HG03108 (cell line): ENCODE measurements at regions not wholly inside any gene's neighbourhood (a gene's known extent, or its start where the extent isn't known, plus 50 kb on each side); places are given as distances from the start of the nearest gene placed in this dataset.

Experiments used
- ATAC-seq: cut with Tn5 transposase; IDR thresholded peaks from one replicate; pipeline ENCODE4 v1.9.1; 2021; ENCODE audit warnings: moderate library complexity; ENCODE audit not compliant: unreplicated experiment

DNA sequence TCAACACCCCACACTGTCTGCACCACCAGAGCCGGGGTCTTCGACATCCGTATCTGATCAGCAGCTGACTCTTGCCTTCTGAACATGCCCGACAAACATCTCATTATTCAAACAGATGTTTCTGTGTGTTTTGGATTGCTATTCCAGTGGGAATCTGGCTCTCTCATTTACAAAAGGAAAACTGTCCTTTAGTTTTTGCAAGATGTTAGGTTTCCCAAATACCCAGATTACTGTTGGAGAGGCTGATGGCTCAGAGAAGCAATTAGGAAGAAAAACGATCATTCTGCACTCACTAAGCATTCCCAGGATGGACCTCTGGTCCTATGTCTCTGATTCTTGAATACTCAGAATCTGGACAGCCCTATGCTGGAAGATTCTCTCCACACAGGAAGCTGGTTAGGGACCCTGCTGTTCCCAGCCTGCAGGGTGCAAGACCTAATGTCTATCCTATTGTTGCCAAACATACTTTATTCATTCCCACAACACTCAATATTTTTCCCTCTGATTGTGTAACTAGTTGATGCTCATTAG is 532.9 kb downstream of the CDH26 start:
- ATAC-seq = no peak

DNA sequence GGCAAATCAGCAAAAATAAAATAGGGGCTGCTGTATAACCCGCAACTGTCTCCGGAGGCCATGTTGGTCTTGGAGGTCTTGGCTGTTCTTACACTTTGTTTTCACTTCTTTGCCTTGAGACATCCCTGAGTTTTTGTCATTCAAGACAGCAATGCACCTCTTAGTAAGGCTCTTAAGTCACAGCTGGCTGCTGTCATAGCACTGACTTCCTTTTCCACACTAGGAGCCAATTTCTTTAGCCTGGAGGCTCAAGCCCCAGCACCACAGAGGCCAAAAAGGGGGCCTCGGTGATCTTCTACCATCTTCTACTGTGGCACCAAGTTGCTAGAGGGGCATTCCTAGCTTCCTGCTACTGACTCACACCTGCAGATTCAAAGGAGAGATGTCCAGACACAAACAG is 536.3 kb downstream of the CDH26 start:
- ATAC-seq = no peak

DNA sequence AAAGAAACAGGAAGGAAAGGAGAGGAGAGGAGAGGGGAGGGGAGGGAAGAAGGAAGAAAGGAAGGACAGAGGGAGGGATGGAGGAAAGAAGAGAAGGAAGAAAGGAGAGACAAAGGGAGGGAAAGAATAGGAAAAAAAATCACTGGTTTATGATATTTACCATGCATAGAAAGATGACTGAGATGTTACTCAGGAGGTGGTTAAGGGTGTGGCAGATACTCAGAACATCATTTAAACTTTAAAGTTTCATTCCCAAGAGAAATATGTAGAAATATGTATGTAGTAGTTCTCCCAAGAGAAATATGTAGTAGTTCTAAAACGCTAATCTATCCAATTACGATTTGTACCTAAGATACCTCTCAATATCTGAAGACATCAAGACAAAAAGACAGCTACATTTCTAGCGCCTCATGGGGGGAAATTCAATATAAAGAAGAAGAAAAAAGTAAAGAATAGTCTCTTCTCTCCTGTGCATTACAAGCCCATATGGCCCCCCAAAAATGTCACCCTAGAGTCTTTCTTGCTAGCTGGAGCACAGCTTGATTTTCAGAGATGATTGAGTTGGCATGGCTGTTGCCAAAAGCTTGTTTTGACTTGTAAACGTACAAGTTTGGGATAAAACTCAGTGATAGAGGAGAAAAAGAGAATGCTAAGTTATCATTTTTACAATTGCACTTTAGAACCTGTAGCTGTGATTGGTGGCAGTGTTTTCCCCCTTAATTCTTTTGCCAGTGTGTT is 539.2 kb downstream of the CDH26 start:
- no peak for ATAC-seq

DNA sequence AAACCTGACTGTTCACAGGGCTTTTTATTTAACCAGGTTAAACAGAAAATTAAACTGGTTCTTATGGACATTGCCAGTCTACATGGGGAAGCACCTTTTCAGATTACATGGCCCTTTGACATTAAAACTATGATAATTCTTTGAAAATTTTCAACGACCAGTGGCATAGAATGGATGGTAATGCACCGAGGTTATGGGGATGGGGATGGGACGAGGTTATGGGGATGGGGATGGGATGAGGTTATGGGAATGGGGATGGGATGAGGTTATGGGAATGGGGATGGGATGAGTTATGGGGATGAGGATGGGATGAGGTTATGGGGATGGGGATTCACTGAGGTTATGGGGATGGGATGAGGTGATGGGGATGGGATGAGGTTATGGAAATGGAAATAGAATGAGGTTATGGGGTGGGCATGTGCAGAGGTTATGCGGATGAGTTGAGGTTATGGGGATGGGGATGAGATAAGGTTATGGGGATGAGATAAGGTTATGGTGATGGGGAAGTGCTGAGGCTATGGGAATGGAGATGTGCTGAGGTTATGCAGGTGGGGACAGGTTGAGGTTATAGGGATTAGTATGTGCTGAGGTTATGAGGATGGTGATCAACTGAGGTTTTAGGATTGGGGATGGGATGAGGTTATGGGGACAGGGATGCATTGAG is 541.9 kb downstream of the CDH26 start:
- ATAC-seq = no peak

DNA sequence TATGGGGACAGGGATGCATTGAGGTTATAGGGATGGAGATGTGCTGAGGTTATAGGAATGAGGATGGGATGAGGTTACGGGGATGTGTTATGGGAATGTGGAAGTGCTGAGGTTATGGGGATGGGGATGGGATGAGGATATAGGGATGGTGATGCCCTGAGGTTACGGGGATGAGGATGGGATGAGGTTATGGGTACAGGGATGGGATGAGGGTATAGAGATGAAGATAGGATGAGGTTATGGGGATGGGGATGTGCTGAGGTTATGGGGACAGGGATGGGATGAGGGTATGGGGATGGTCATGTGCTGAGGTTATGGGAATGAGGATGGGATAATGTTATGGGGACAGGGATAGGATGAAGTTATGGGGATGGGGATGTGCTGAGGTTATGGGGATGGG is 542.8 kb downstream of the CDH26 start:
- ATAC-seq = no peak

DNA sequence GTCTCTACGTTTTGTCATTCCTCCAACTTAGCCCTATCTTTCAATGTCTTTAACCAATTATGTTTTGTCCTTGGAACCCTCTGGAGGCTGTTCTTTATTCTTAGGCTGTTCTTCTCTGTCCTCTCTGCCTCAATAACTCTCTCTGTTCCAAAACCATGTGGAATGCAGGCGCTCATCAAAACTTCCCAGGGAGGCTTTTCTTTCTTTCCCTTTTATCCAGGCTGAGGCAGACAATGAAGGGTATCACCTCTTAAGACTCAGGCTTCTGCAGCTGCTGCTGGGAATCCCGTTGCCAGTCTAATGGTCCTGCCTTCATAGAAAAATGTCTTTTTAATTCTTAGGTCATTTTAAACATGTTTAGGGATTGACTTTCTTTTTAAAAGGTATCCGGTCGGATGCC is 544.7 kb downstream of the CDH26 start:
- no peak for ATAC-seq

DNA sequence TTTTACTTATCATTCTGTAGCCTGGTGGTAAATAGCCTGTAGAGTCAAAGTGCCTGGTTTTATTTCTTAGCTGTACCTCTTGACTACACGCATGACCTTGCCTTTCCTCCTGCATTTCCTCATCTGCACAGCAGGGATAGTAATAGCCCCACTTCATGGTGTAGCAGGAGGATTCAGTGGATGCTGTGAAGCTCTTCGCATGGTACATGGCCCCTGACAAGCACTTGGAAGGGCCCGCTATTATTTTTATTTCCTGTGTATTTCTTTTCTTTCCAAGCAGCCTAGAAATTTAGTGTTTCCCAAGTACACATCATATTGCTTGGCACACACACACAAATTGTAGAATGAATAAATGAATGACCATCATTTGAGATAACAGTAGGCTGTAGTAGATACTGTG is 547.2 kb downstream of the CDH26 start:
- ATAC-seq = no peak

DNA sequence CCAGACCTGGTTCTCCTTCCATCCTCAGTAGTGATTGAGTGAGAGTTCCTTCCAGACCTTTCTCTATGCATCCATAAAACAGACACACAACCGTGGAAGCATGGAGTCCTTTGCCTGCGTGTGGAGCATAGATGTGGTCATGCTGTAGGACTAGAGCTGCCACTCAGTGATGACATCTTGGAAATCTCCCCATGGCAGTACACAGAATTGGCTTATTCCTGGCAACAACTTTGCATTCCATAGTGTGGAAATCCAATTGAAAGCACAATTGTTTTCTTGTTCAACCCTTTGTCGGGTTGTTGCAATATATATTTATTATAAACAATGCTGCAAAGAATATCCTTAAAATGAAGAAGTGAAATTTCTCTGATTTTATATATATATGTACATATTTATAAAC is 547.8 kb downstream of the CDH26 start:
- no peak for ATAC-seq

DNA sequence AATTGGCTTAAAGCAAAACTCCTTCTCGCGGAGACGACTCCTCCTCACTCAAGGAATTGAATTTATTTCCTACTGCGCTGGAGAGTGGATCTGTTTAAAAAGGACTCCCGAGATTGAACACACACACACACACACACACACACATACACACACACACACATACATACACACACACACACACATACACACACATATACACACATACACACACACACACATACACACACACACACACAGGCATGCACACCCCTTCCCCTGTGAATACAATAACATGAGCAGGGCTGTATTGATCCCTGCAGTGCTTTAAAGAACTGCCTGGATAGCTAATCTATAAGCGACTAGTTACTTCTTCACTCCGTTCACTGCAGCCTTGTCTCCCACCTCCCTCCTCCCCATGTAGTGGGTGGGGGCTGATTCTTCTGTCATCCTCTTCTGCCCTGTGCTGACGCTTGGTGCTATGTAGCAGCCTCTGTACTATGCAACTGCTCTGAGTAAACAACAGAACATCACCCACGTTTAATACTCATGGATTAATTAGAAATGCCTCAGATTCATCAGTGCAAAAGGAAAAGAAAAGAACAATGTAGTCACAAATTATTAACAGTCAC is 549.0 kb downstream of the CDH26 start:
- no peak for ATAC-seq

DNA sequence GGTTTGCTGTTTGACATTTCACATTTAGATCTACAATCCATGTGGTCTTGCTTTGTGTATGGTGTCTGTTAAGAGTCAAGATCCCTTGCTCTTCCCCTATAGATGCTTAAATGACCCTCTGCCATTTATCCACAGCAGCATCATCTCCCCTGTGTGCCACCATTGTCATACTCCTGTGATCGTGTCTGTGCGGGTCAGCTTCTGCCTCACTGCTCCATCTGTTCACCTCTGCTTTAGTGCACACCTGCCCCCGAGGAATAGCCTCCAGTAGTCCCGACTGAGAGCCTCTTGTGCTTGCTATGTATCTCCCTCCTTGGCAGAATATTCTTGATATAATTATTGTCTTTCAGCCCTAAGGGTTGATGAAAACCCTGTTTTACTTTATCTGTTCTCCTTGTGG is 551.2 kb downstream of the CDH26 start:
- ATAC-seq = no peak

DNA sequence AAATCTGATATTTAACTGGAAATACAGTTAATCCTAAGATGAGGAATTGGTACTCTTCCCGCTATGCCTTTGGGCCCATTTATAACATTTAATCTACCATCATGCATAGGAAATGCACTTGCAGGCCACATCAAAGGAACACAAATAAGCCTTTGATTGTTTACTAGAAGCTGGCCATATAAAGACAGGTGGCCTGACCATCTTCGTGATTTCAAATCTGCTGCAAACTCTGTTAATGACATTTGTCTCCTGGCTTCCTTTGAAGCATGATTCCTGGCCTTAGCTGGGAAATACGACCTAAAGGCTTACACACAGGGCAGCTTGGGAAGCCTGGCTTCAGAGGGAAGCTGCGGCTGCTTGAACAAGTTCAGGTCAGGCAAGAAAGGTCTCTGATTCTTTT is 552.1 kb downstream of the CDH26 start:
- no peak for ATAC-seq

DNA sequence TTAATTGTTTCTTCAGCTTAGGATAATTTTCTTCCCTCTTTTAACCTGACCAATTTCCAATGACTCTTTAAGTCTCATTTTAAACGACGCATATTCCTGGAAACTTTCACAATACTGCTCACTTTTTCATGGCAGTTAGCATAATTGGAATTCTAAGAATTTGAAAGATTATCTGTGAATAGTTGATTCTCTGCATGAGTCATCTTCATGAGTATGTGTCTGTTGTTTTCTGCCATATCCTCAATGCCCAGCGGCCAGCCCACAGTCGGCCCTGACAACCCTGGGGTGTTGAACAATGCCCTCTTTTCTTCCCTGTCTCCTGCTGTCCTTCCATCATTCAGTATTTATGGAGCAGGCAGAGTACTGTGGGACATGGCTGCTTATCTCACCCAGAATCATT is 554.2 kb downstream of the CDH26 start:
- no peak for ATAC-seq

DNA sequence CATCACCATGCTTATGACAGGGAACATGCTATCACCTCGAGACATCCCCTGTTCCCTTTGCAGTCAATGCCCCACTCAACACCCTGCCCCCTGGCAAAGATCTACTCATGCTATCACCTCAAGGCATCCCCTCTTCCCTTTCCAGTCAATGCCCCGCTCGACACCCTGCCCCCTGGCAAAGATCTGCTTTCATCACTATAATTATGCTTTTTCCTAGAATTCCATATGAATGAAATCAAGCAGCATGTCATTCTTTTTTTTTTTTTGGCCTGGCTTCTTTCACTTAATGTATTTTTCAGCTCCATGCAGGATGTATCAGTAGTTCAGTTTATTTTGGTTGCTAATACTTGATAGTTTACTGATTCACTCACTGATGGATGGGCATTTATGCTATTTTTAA is 554.9 kb downstream of the CDH26 start:
- ATAC-seq = no peak

DNA sequence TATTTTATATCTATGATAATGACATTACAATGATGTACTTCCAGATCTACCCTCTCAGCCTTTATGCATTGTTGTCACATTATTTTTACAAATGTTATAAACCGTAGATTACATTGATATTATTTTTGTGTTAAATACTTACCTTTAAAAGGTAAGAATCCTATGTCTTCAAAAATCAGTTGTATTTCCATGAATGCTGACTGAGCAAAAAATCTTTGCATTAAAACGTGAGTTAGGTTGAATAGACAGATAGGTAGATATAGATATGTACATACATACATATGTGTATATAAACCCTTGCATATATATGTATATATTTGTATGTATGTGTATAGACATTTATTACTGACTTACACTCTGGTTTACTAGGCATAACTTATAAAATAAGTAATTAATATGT is 558.2 kb downstream of the CDH26 start:
- no peak for ATAC-seq

DNA sequence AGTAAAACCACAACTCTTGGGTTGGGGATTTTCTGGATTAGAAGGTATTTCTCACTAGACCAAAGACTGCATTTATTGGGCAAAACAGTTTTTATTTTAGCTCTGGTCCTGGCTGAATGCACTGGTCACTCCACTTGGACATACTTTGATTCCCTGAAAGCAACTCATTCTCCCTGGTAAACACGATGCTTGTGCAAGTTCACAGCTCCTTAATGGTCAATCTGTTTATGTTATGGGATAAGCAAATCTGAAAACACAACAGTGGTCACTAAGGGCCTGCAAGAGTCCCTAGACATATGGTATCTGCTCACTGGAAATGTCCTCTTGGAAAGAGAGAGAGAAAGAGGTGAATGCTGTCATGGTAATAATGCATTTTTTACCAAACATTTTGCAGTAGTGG is 559.8 kb downstream of the CDH26 start:
- ATAC-seq = no peak

DNA sequence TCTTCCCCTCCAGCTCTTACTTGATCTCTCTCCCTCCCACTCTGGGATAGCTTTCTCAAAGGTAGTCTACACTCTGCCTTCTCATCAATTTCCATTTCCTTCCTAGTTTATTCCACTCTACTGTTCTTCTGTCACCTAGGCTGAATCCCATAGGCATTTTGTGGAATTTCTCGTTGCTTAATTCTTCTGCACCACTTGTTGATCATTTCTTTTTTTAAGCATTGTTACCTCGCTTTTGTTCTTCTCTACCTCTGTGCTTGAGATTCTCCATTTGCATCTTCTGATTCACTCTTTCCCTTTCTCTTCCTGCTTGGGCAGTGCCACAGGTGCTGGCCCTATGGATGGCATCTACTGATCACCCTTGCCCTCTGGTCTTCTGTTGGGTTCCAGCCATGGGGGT is 567.2 kb downstream of the CDH26 start:
- ATAC-seq = no peak

DNA sequence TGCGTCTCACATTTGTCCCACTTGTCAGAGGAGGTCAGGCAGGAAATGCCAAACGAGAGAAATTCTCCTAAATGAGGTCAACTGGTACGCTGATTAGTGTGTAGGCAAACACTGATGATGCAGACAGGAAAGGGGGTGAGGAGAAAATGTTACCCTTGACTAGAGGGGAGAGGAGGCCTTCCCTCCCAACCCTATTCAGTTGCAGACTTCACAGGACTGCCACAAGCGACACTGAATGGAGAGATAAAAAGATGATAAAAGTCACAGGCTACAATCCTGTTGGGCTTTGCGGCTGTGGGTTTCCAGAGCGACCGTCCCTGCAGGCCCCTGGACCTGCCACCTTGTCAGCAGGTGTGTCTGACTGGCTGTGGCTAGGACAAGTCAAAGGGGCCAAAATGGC is 569.4 kb downstream of the CDH26 start:
- no peak for ATAC-seq

DNA sequence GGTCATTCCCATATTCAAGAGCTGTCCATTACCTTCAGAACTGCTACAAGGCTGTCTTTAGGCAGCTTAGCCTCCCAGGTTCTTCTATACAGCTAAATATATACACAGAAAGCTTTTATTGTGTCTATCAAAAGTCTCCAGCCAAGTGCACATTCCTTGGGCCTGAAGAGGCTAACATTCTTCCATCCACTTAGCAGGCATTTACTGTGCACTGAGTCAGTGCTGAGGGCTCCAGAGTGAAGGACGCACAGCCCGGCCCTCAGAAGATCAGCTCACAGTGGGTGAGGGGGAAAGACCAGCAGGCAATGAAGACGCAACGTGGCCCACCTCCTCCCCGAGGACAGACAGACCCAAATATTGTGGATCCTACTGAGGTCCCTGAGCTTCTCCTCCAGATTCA is 569.9 kb downstream of the CDH26 start:
- no peak for ATAC-seq

DNA sequence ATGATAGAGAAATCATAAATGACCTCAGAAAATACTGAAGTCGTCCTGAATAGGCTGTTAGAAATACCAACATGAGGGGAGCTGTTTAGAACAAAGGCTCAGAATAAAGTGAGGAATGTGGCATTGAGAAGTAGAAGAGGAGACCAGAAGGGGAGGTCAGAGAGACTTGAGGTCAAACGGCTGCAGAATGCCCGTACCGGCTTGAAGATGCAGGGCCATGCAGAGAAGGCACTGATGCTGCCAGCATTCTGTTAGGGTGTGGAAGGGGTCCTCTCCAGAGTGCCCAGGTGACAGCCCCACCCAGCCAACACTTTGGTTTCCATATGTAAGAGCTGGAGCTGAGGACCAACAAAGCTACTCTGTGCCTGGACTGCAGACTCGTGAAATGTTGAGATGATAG is 570.9 kb downstream of the CDH26 start:
- ATAC-seq = no peak

DNA sequence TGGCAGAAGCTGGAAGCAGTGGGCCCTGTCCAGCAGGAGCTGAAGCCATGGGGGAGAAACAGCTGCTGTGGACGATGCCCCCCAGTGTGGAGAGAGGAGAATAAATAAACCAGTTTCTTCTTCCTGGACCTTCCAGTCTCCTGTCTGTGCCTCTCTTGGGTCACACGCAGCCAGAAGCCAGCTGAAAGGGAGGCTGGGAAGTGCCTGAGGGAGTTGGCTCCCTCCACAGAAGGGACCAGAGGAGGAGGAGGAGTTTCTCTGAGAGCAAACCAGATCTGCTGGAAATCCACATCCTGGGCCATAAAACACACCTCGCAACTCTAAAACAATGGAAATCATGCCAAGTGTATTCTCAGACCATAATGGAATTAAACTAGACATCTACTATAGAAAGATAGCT is 577.0 kb downstream of the CDH26 start:
- no peak for ATAC-seq

DNA sequence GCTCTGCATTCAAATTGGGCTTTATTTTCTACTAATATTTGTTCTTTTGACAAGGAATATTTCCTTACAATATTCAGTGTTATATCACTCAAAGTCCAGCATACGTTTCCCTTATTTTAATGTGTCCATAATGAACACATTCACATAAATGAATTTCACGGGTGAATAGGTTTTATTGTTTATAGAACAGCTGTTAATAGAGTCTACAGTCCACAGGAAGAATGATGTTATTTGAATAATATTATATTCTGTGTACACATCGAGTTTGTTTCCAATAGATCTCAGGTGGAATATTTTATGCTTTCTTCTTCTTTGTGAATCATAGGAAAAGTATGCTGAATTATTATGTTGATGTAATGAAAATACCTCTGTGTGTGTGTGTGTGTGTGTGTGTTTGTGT is 582.4 kb downstream of the CDH26 start:
- ATAC-seq = no peak

DNA sequence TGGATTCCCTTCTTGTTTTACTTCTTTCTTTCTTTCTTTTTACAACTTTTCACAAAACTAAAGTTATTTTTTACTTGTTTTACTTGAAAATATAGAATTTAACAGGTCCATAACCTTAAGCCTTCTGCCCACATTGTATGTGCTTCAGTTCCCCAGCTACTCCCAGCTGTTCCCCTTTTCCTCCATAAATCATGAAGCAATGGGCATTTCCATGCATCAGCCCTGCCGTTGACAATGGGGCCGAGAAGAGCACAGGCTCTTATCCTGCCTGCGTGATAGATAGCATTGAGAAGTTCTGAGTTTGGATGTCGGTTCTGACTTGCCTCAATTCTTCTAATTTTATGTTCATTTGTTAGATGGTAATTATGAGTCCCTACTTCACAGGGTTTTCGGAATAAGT is 583.8 kb downstream of the CDH26 start:
- ATAC-seq = no peak
